Calu3 (cell line): ENCODE measurements at regions not wholly inside any gene's neighbourhood (a gene's known extent, or its start where the extent isn't known, plus 50 kb on each side); places are given as distances from the start of the nearest gene placed in this dataset.

ENCODE experiments used
- BruUV-seq: library from RNA; stranded (reverse); fragments of 400-500 nt; replicated peaks from 2 replicates; lab custom pipeline; 2021; lab: Mats Ljungman, UMichigan
- CTCF ChIA-PET: fragments of 300-600 bp; sonication (Branson Sonifier 250); formaldehyde crosslinking; loops from one replicate; lab custom pipeline; 2022; ENCODE audit warnings: antibody characterized with exemption; lab: Charles Lee
- DNase-seq: peaks from one replicate; pipeline ENCODE4 v3.0.0; 2022
- H3K27ac Mint-ChIP-seq: one replicate; pipeline ENCODE4 v1.8.0; 2022; ENCODE audit warnings: mixed read lengths; ENCODE audit not compliant: unreplicated experiment
- H3K27me3 Mint-ChIP-seq: one replicate; pipeline ENCODE4 v1.8.0; 2022; ENCODE audit warnings: mixed read lengths; ENCODE audit not compliant: unreplicated experiment
- H3K36me3 Mint-ChIP-seq: one replicate; pipeline ENCODE4 v1.8.0; 2022; ENCODE audit warnings: mild to moderate bottlenecking, moderate library complexity, mixed read lengths; ENCODE audit not compliant: insufficient read depth, unreplicated experiment
- H3K4me1 Mint-ChIP-seq: one replicate; pipeline ENCODE4 v1.8.0; 2022; ENCODE audit warnings: mild to moderate bottlenecking, low read depth, mixed read lengths; ENCODE audit not compliant: unreplicated experiment
- H3K4me3 Mint-ChIP-seq: one replicate; pipeline ENCODE4 v1.8.0; 2022; ENCODE audit warnings: mild to moderate bottlenecking, low read depth, moderate library complexity, mixed read lengths; ENCODE audit not compliant: unreplicated experiment
- H3K9me3 Mint-ChIP-seq: one replicate; pipeline ENCODE4 v1.8.0; 2022; ENCODE audit warnings: low read depth, mixed read lengths; ENCODE audit not compliant: unreplicated experiment
- intact Hi-C: fragments of 100-400 bp; cut with micrococcal nuclease; formaldehyde crosslinking; loops from one replicate; pipeline ENCODE4 v1.10.0; 2022; ENCODE audit not compliant: unreplicated experiment
- TF ChIP-seq, protein P1 (sequence below): fragments of 200-600 bp; IDR thresholded peaks from one replicate; pipeline ENCODE4 v1.8.0; 2022; ENCODE audit warnings: antibody characterized with exemption; ENCODE audit not compliant: unreplicated experiment

DNA sequence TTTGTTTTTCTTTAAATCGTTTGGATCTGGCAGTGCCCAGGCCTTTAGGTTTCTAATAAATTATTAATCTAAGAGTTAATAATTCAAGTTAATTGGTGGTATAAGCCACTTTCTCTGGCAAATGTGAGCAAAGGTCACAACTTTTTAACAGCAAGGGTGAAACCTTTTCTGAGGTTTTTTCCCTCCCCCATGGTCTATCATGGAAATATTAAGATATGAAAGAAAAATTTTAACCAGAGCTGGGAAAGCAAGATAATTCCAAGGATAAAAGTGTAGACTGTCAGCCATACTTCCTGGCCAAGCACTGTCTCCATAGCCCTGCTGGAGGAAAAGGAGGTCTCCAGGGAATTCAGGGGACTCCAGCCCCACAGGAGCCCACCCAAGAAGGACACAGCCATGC lies 341.2 kb downstream of the SETD4 start:
- CTCF ChIA-PET: no interaction called here
- no peak for DNase-seq
- TF ChIP-seq, protein P1, sequence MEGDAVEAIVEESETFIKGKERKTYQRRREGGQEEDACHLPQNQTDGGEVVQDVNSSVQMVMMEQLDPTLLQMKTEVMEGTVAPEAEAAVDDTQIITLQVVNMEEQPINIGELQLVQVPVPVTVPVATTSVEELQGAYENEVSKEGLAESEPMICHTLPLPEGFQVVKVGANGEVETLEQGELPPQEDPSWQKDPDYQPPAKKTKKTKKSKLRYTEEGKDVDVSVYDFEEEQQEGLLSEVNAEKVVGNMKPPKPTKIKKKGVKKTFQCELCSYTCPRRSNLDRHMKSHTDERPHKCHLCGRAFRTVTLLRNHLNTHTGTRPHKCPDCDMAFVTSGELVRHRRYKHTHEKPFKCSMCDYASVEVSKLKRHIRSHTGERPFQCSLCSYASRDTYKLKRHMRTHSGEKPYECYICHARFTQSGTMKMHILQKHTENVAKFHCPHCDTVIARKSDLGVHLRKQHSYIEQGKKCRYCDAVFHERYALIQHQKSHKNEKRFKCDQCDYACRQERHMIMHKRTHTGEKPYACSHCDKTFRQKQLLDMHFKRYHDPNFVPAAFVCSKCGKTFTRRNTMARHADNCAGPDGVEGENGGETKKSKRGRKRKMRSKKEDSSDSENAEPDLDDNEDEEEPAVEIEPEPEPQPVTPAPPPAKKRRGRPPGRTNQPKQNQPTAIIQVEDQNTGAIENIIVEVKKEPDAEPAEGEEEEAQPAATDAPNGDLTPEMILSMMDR: no peak
- Mint-ChIP-seq H3K27ac (no peak overlapping the region), H3K9me3 (peaks cover 3% of the 10 kb centered on the region), H3K4me3 (no peak overlapping the region), H3K4me1 (no peaks in the 10 kb centered on the region), H3K27me3 (peaks cover 53% of the 10 kb centered on the region), H3K36me3 (no peaks in the 10 kb centered on the region)
- BruUV-seq: no TSS peak
- intact Hi-C loops: no loop called here

DNA sequence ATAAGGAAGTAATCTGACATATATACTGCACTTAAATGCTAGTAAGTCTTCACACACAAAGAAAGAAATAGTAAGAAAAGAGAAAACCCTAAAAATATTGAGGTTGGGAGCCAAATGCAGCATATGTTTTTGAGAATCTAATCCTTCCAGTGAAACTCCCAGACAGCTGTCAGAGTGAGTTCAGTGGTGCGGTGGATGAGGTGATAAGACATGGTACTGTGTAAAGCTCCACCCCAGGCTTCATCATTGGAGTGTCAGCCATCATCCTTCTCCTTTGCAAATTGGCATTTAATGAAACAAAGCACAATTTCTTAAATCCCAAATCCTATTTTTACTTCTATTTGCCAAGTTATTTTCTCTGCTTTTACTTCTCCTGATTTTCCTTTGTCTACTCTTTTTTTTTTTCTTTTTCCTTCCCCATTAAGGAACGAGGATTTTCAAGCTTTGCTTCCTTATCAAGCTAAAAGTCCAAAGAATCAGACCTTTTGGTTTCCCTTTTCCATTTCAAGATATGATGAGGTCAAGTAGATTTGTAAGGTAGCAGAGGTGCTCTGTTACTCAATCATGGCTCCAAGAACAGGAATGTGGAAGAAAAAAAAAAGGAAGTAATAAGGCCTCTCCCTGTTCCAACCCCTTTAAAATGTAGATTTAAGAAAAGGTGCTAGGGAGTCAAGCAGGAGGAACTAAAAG lies 343.3 kb downstream of the SETD4 start:
- intact Hi-C loops: no loop called here
- Mint-ChIP-seq H3K36me3 (no peaks in the 10 kb centered on the region), H3K4me1 (no peaks in the 10 kb centered on the region), H3K4me3 (no peak overlapping the region), H3K27me3 (peaks cover 46% of the 10 kb centered on the region), H3K27ac (no peak overlapping the region), H3K9me3 (peaks cover under 1% of the 10 kb centered on the region)
- TF ChIP-seq, protein P1: no peak
- BruUV-seq: no TSS peak
- DNase-seq: no peak
- CTCF ChIA-PET: no interaction called here

DNA sequence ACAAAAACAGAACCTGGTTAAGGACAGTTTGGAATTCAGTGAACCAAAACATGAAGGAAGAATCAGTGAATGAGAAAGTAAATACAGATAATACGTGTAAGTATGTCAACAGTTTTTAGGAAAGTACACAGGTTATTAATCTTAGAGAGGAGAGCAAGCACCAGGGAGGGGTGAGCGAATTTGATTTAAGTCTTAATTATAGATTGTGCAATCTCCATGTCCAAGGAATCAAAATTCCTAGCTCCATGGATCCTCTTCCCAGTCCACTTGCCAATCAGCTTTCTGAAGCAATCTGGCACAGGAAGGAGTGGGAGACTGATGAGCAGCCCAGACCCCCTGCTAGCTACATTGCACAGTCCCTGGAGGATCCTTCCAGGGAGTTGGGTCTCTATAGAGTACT lies 346.4 kb downstream of the SETD4 start:
- intact Hi-C loops: no loop called here
- no TSS peak for BruUV-seq

DNA sequence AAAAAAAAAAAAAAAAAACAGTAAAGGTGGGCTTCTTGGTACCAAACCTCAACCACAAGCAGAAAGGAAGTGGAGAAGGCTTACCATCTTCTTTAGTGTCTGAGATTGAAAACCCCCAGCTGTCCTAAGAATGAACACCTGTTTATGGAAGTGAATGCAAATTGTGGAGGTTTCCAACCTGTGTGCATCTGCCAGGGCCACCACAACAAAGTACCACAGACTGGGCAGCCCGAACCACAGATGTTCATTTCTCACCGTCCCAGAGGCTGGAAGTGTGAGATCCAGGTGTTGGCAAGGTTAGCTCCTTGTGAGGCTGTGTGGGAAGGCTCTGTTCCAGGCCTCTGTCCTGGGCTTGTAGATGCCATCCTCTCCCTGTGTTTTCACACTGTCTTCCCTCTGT lies 348.7 kb downstream of the SETD4 start:
- Mint-ChIP-seq H3K4me1 (no peaks in the 10 kb centered on the region), H3K27ac (no peak overlapping the region), H3K9me3 (no peaks in the 10 kb centered on the region), H3K27me3 (peaks cover 53% of the 10 kb centered on the region), H3K36me3 (no peaks in the 10 kb centered on the region), H3K4me3 (no peak overlapping the region)
- TF ChIP-seq, protein P1: no peak
- no peak for DNase-seq
- no TSS peak for BruUV-seq
- intact Hi-C loops: no loop called here
- CTCF ChIA-PET: no interaction called here

More for the DNA sequence above, 346.4 kb downstream of the SETD4 start:
- TF ChIP-seq, protein P1: no peak
- CTCF ChIA-PET: no interaction called here
- no peaks in the 10 kb centered on the region for H3K36me3 Mint-ChIP-seq
- no peaks in the 10 kb centered on the region for H3K4me1 Mint-ChIP-seq
- no peak overlapping the region for H3K27ac Mint-ChIP-seq
- no peak for DNase-seq
- no peak overlapping the region for H3K4me3 Mint-ChIP-seq
- no peaks in the 10 kb centered on the region for H3K9me3 Mint-ChIP-seq
- H3K27me3 Mint-ChIP-seq: peaks cover 53% of the 10 kb centered on the region
